HepG2 (cell line): ENCODE measurements at regions not wholly inside any gene's neighbourhood (a gene's known extent, or its start where the extent isn't known, plus 50 kb on each side); places are given as distances from the start of the nearest gene placed in this dataset.

ENCODE experiments used
- ATAC-seq: fragments of 200-7000 bp; cut with Tn5 transposase; 3 replicates; pipeline ENCODE4 v1.9.1; 2020; ENCODE audit warnings: mild to moderate bottlenecking, moderate library complexity
- BruUV-seq: library from RNA; stranded (reverse); fragments of 400-500 nt; replicated peaks from 2 replicates; lab custom pipeline; 2021; lab: Mats Ljungman, UMichigan
- CTCF ChIA-PET: fragments of 300-600 bp; formaldehyde crosslinking; extraction: SDS; loops from one replicate; lab custom pipeline; 2021; ENCODE audit warnings: low total read pairs, inconsistent platforms, low intra/inter-chr PET ratio; lab: Yijun Ruan, JAX
- POLR2A ChIA-PET: fragments of 350-600 bp; sonication (Branson Sonifier 250); formaldehyde crosslinking; loops from one replicate; lab custom pipeline; 2020; ENCODE audit warnings: antibody characterized with exemption, inconsistent platforms; lab: Yijun Ruan, JAX
- DNase-seq: peaks from one replicate; pipeline ENCODE4 v3.0.0-alpha.2; 2015; ENCODE audit warnings: low spot score
- FAIRE-seq: peaks from 3 replicates; lab custom pipeline; 2011; peaks lifted over from hg19 to GRCh38; lab: Jason Lieb, UNC
- H2AFZ ChIP-seq: one replicate; pipeline ENCODE4 v1.6.1; 2011; ENCODE audit warnings: low read length, inconsistent platforms
- H3K27ac ChIP-seq: fragments of 300-600 bp; 3 replicates; pipeline ENCODE4 v1.8.0; 2011; ENCODE audit warnings: mixed run types, mild to moderate bottlenecking, mixed read lengths, low read length, inconsistent platforms; ENCODE audit not compliant: insufficient read depth; ENCODE audit errors: extremely low read length
- H3K27me3 ChIP-seq, 2 experiments: fragments of 200-600 bp in 1 of 2; 2 replicates in 1 of 2; 3 replicates in 1 of 2; pipeline versions ENCODE4 v1.6.0 to v1.8.0; 2011; ENCODE audit warnings: low read length in 2 of 2, mild to moderate bottlenecking in 2 of 2, moderate library complexity in 2 of 2, inconsistent platforms in 1 of 2; ENCODE audit not compliant: insufficient read depth in 2 of 2, control insufficient read depth in 1 of 2
- H3K36me3 ChIP-seq, 2 experiments: fragments of 200-600 bp in 1 of 2; replicated peaks in 1 of 2; 2 replicates in 1 of 2; 3 replicates in 1 of 2; pipeline versions ENCODE4 v1.5.1 to v1.8.0; 2011; ENCODE audit warnings: low read length in 2 of 2, inconsistent platforms in 1 of 2; ENCODE audit not compliant: insufficient read depth in 2 of 2, control insufficient read depth in 1 of 2
- H3K4me1 ChIP-seq: 2 replicates; pipeline ENCODE4 v1.5.1; 2012; ENCODE audit warnings: low read length, inconsistent platforms; ENCODE audit not compliant: insufficient read depth
- H3K4me2 ChIP-seq: 2 replicates; pipeline ENCODE4 v1.6.0; 2011; ENCODE audit warnings: low read depth, low read length, inconsistent platforms
- H3K4me3 ChIP-seq, 3 experiments: fragments of 200-600 bp in 1 of 3; sonication (generic), shearing (Covaris generic) in 1 of 3; replicated peaks in 1 of 3; 2 replicates each; pipeline ENCODE4 v1.5.1; 2011 to 2016; ENCODE audit warnings: low read length in 3 of 3, inconsistent platforms in 2 of 3, low read depth in 2 of 3, mild to moderate bottlenecking in 2 of 3, control low read depth in 1 of 3, mixed read lengths in 1 of 3; ENCODE audit not compliant: insufficient read depth in 1 of 3
- H3K79me2 ChIP-seq: one replicate; pipeline ENCODE4 v1.6.1; 2011; ENCODE audit warnings: low read length, inconsistent platforms; ENCODE audit not compliant: insufficient read depth
- H3K9ac ChIP-seq: 2 replicates; pipeline ENCODE4 v1.6.0; 2011; ENCODE audit warnings: mild to moderate bottlenecking, low read depth, low read length, inconsistent platforms; ENCODE audit not compliant: insufficient read depth
- H3K9me3 ChIP-seq: 2 replicates; pipeline ENCODE4 v1.5.1; 2012; ENCODE audit warnings: mild to moderate bottlenecking, low read length
- H4K20me1 ChIP-seq: 2 replicates; pipeline ENCODE4 v1.6.0; 2011; ENCODE audit warnings: inconsistent platforms, mild to moderate bottlenecking, low read length, moderate library complexity; ENCODE audit not compliant: insufficient read depth
- BRCA1 ChIP-seq: sonication (generic); formaldehyde crosslinking; IDR thresholded peaks from 2 replicates; pipeline ENCODE4 v1.4.0; 2020; ENCODE audit warnings: missing genetic modification reagents
- CBX1 ChIP-seq: IDR thresholded peaks from one replicate; pipeline ENCODE4 v1.6.1; 2016; ENCODE audit warnings: antibody characterized with exemption, low read depth
- FOXM1 ChIP-seq: sonication (generic); formaldehyde crosslinking; IDR thresholded peaks from 2 replicates; pipeline ENCODE4 v1.5.0; 2020; ENCODE audit warnings: missing genetic modification reagents
- IRF2 ChIP-seq: IDR thresholded peaks from 2 replicates; pipeline ENCODE4 v1.6.1; 2018; ENCODE audit warnings: missing genetic modification reagents, missing compliant biosample characterization
- PREB ChIP-seq: sonication (generic); formaldehyde crosslinking; IDR thresholded peaks from 2 replicates; pipeline ENCODE4 v1.4.0; 2020; ENCODE audit warnings: missing genetic modification reagents
- SIN3A ChIP-seq: IDR thresholded peaks from 2 replicates; pipeline ENCODE4 v1.6.1; 2011; ENCODE audit warnings: low read depth, mild to moderate bottlenecking, control low read depth, low read length, borderline replicate concordance
- SMARCE1 ChIP-seq: fragments of 450-650 bp; IDR thresholded peaks from 2 replicates; pipeline ENCODE4 v1.6.1; 2017; ENCODE audit warnings: borderline replicate concordance
- YY1 ChIP-seq: IDR thresholded peaks from 2 replicates; pipeline ENCODE4 v1.6.1; 2011; ENCODE audit warnings: low read length, low read depth, moderate library complexity, mild to moderate bottlenecking; ENCODE audit not compliant: insufficient read depth, insufficient replicate concordance
- ZNF558 ChIP-seq: sonication (generic); formaldehyde crosslinking; IDR thresholded peaks from 2 replicates; pipeline ENCODE4 v1.9.0; 2022; ENCODE audit warnings: mild to moderate bottlenecking, missing genetic modification reagents, borderline replicate concordance
- ZNF577 ChIP-seq: sonication (generic); formaldehyde crosslinking; IDR thresholded peaks from 2 replicates; pipeline ENCODE4 v1.4.0; 2020; ENCODE audit warnings: mild to moderate bottlenecking, low read depth, missing genetic modification reagents, borderline replicate concordance
- ZNF773 ChIP-seq: sonication (generic); formaldehyde crosslinking; IDR thresholded peaks from 2 replicates; pipeline ENCODE4 v1.4.0; 2020; ENCODE audit warnings: missing genetic modification reagents, borderline replicate concordance
- ZNF883 ChIP-seq: sonication (generic); formaldehyde crosslinking; IDR thresholded peaks from 2 replicates; pipeline ENCODE4 v1.5.1; 2020; ENCODE audit warnings: mild to moderate bottlenecking, missing genetic modification reagents; ENCODE audit errors: not compliant biosample characterization
- WGBS: methylation state at CpG from one replicate; pipeline ENCODE4 v1.1.6; 2017; ENCODE audit warnings: low lambda C conversion rate; 5-methylcytosine and 5-hydroxymethylcytosine counted together
- in situ Hi-C: cut with HindIII; loops from 2 replicates; pipeline ENCODE4 v1.10.0; 2017; ENCODE audit warnings: low pct_unique_long_range_greater_than_20kb; ENCODE audit not compliant: extremely low pct_ligation_motif_present
- intact Hi-C: fragments of 100-400 bp; cut with micrococcal nuclease; formaldehyde crosslinking; loops from one replicate; pipeline ENCODE4 v1.10.0; 2022; ENCODE audit not compliant: unreplicated experiment

- H3K9ac ChIP-seq, result no peak overlapping the region
- H3K27me3 ChIP-seq, result no peaks in the 10 kb centered on the region; a peak in 1 of 5 replicates
- no peak for FAIRE-seq
- peaks cover 42% of the 10 kb centered on the region for H3K4me1 ChIP-seq
- WGBS, result 70% methylated on average over 9 of the region's 9 CpGs
- H3K4me2 ChIP-seq, result no peak overlapping the region
- no TSS peak for BruUV-seq
- intact Hi-C loops, result no loop called here
- ATAC-seq, result no peak
- no peaks in the 10 kb centered on the region for H4K20me1 ChIP-seq
- H3K4me3 ChIP-seq, result no peak overlapping the region
- H3K36me3 ChIP-seq, result no peaks in the 10 kb centered on the region
- no peak for TF ChIP-seq SIN3A
- no peak for TF ChIP-seq ZNF558 (CRISPR knock-in tag)
- TF ChIP-seq ZNF773 (CRISPR knock-in tag), result no peak
- TF ChIP-seq ZNF577 (CRISPR knock-in tag), result no peak
- no peak for TF ChIP-seq YY1
- TF ChIP-seq BRCA1 (CRISPR knock-in tag), result no peak
- TF ChIP-seq IRF2 (CRISPR knock-in tag), result no peak
- no peak for TF ChIP-seq SMARCE1
- no peak for TF ChIP-seq ZNF883 (CRISPR knock-in tag)
- no peak for TF ChIP-seq PREB (CRISPR knock-in tag)
- no peak for TF ChIP-seq FOXM1 (CRISPR knock-in tag)
- TF ChIP-seq CBX1, result no peak
- no peak overlapping the region for H2AFZ ChIP-seq
- ChIA-PET POLR2A (no interaction called here), CTCF (no interaction called here)
- no peaks in the 10 kb centered on the region for H3K79me2 ChIP-seq
- no peaks in the 10 kb centered on the region for H3K9me3 ChIP-seq
- no peak overlapping the region for H3K27ac ChIP-seq
- DNase-seq, result no peak
- in situ Hi-C loops, result no loop called here
Measured at GRCh38 chr13:40077396-40078027, 422.1 kb downstream of the COG6 start.
